ENCODE measurements at regions not wholly inside any gene's neighbourhood (a gene's known extent, or its start where the extent isn't known, plus 50 kb on each side); places are given as distances from the start of the nearest gene placed in this dataset.
"Not testable (repeated sequence)": the region's sequence is repeated elsewhere in the genome, so short reads cannot be mapped to it uniquely, and the experiment has no call there.

DNA sequence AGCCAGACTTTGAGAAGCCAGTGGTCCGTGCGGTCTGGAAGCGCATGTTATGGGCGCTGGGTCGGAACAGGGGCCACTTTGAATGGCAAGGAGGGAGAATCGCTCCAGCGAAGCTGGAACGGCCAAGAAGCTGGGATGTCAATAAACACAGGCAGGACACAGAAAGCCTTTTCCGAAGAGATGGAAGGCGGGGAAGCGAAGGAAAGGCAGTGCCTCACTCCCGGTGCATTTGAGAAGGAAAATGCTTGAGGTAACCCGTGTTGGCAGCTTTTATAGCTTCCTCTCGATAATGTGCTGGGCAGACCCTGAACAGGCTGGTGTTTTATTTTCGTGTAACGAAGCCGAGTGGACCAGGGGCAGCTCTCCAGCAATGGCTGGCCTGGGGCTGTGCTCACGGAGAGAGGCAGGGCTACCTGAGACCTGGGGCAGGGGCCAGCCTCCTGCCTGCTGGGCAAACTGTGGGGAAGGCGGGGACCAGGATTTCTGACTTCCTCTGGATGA is 84.2 kb upstream of the SPRY4 start:
- DNase-seq (ENCODE audit: low read depth in 3 of 3, low spot score in 1 of 3) = no peak

DNA sequence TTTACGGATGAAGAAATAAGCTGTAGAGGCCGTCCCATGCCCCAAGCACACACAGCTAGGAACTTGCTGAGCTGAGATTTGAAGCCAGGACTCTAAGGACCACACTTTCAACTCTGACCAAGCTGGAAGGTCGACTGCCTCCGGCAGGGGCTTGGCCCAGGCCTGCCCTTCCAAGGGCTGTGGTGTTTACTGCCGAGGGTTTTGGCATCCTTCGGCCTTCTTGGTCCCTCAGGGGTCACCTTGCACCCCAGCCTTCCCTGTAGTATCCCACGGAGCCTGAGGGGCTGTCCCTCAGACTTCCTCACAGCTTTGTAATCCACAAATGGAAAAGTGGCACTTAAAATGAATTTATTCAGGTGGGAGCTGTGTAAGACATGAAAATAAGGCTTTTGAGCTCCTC is 83.7 kb upstream of the SPRY4 start:
- DNase-seq (ENCODE audit: low read depth in 3 of 3, low spot score in 1 of 3) = no peak

DNA sequence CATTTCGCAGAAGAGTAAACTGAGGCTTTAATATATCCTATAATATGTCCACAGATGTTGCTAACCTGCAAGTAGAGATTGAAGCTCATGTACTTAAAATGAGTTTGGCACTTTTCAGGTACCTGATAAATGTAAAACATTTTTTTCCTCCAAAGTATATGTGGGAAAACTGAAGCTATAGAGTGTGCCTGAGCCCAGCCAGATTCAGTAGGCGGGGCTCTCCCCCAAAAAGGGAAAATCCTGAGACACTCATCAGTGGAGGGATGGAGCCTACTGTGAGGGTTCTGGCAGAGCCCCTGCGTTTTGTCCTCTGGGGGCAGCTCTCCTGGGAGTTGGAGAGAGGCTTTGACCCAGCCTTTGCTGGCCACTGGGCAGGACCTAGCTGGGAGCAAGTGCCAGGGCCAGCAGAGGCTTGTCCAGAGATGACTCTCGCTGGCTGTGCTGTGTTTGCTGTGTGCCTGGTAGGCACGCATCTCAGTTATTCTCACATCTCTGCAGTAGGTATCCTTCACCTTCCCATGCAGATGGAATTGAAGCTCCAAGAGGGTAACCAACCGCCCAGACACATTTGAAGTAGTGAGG is 81.1 kb upstream of the SPRY4 start:
- no peak for DNase-seq (ENCODE audit: low read depth in 3 of 3, low spot score in 1 of 3)

DNA sequence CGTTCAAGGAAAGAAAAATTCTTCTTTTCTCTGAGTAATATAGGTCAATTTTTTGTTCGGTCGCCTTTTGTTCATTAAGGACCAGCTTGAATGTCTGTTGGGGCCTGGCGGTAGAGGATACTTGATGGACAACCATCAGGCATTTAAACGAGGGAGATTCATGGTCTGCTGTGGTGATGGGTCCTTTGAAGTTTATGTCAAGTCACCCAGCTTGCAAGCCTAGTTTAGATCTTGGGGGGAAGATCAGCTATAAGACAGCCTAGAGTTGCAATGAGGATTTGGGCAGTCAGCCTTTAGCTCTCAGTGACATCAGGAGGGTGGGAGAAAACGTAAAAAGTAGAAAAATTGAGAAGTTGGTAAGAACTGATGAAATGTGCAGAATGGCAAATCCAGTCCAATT is 80.2 kb upstream of the SPRY4 start:
- no peak for DNase-seq (ENCODE audit: low read depth in 3 of 3, low spot score in 1 of 3)

DNA sequence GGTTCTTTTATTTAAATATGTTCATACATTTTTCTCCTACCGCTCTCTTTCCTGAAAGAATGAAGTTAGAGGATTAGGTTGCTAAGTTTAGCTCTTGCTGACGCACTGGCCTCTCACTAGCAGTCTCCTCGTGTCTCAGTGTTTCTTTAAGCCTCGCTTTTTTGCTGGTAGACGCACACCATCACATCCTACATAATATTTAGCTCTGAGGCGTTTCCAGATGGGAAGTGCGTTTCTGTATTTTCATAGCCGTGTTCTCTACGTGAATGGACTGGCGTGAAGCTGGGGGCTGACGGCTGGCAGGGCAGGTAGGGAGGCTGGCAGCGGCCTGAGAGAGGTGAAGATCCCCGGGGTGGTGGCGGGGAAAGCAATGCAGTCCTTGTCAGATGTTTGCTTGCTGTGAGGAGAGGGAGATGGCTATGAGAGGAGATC is 79.2 kb upstream of the SPRY4 start:
- no peak for DNase-seq (ENCODE audit: low read depth in 3 of 3, low spot score in 1 of 3)

DNA sequence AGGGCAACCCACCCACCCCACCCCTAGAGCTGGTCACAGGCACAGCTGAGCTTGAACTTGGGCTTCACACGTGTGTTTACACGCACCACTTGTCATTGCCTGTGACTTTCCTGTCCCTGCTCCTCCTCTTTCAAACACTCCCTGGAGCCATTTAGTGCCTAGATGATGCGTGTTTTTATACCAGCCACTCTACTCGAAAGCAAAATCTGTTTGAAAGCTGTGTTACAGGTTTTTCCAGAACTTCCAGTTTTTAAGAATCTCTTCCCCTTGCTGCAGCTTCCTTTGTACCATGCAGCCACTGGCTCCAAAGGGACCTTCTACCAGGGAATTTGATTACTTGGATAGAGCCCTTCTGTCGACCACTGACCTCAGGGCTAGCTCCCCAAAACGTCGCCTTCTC is 78.8 kb upstream of the SPRY4 start:
- no peak for DNase-seq (ENCODE audit: low read depth in 3 of 3, low spot score in 1 of 3)

DNA sequence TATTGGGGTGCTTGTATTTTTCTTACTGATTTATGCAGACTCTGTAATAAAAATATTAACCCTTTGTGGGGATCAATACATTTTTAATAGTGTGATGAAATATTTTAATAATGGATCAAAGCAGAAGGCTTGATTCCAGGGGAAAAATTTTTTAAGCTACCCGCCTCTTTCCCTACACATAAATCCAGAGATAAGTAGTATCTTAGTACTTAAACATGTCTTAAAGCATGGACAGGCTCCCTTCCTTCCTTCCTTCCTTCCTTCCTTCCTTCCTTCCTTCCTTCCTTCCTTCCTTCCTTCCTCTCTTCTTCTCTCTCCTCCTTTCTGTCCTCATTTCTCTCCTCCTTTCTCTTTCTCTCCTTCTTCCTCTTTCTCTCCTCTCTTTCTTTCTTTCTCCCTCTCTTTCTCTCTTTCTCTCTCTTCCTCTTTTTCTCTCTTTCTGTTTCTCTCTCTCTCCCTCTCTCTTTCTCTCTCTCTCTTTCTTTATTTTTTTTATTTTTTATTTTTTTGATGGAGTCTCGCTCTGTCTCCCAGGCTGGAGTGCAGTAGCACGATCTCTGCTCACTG is 78.0 kb upstream of the SPRY4 start:
- no peak for DNase-seq (ENCODE audit: low read depth in 3 of 3, low spot score in 1 of 3)

DNA sequence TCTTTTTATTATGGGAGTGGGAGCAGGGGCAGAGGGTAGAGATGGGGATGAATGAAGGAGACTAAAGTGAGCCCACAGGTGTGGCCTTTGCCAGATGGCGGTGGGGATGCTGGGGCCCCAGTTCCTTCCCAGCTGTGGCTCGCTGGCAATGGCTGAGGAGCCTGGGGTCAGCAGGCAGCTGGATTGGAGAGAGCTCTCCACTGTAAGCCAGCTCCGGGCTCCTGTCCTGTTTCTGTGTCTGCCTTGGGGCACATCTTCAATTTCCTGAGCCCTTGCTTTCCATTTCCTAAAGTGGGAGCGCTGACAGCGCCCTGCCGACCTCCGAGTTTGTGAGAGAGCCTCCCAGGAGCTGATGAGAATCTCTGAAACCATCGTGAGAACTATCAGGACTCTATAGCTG is 75.6 kb upstream of the SPRY4 start:
- DNase-seq (ENCODE audit: low read depth in 3 of 3, low spot score in 1 of 3) = no peak

DNA sequence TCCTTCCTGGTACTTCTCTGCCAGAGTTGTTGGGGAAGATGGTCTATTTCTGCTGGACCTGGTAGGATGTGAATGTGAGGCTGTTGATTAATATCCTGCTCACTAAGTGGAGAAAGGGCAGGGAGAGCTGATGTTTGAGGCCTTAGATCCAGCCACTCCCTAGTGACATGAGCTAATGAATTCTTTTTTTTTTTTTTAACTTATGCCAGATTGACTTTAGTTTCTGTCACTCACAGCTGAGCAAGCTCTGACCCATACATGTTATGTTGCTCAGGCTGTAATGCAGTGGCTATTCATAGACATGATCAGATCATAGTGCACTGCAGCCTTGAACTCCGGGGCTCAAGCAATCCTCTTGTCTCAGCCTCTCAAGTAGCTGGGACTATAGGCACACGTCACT is 75.1 kb upstream of the SPRY4 start:
- no peak for DNase-seq (ENCODE audit: low read depth in 3 of 3, low spot score in 1 of 3)

DNA sequence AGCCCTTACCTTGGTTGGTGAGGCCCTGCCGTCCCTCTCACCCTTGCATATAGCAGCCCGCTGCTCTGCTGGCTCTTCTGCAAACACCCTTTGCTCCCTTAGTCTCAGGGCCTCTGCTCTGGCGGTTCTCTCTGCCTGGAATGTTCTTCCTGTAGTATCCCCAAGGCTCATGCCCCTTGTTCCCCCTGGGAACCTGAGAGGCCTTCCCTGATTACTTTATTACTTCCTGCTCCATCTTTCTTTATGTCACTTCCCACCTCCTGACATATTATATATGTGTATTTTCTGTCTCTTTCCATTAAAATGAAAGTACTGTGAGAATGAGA is 73.9 kb upstream of the SPRY4 start:
- DNase-seq (ENCODE audit: low read depth in 3 of 3, low spot score in 1 of 3) = no peak

DNA sequence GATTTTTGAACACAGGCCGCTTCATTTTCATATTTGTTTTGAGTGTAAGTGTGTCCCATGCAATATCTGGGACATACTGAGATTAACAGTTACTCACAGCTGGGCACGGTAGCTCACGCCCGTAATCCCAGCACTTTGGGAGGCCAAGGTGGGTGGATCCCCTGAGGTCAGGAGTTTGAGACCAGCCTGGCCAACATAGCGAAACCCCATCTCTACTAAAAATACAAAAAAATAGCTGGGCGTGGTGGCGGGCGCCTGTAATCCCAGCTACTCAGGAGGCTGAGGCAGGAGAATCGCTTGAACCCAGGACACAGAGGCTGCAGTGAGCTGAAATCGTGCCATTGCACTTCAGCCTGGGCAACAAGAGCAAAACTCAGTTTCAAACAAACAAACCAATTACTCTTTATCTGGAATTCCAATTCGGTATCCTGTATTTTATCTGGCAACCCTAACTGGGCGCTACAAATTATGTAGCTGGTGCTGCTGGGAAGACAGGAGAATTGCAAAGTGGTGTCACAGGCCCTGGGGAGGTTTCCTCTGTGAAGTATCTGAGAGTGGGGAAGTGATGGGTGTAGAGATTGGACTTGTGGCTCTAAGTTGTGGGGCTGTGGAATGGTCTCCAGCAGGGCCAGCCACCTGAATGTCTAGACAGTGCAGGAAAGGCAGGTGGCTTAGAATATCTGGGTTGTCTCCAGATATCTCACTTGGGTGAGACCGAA is 73.3 kb upstream of the SPRY4 start:
- DNase-seq (ENCODE audit: low read depth in 3 of 3, low spot score in 1 of 3) = not testable (repeated sequence)

DNA sequence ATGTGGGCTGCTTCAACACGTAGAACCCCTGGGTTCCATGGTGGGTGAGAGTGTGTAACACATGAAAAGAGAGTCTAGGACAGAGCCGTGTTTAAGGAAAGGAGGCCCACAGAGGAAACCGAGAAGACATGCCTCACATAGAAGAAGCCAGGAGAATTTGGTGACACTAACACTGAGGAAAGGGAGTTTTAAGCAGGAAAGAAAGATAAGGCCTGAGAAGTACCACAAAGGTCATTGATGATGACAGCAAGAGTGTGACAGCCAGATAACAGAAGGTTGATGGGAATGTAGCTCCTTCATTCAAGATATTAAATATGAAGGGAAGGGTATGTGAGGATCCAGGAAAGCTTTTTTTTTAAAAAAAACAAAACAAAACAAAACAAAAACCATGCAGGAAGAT is 72.4 kb upstream of the SPRY4 start:
- no peak for DNase-seq (ENCODE audit: low read depth in 3 of 3, low spot score in 1 of 3)

DNA sequence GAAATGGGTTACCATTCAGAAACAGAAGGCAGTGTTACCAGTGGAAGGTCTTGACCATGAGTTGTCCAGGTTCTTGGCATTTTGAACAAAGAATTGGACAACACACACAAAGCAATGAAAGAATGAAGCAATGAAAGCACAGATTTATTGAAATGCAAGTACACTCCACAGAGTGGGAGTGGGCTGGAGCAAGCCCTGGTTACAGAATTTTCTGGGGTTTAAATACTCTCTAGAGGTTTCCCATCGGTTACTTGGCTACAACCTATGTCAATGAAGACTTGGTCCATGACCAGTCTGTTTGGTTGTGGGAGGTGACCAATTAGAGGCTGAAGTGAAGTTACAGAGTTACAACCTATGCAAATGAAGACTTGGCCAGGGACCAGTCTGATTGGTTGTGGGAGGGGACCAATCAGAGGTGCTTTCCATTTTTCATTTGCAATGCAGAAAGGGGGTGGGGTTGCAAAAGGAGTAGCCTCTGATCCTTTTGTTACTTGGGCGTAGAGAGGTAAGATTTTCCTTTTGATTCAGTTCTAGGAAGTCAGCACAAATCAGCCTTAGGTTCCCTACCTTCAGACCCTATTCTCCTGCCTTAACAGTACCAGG is 71.7 kb upstream of the SPRY4 start:
- DNase-seq (ENCODE audit: low read depth in 3 of 3, low spot score in 1 of 3) = no peak

DNA sequence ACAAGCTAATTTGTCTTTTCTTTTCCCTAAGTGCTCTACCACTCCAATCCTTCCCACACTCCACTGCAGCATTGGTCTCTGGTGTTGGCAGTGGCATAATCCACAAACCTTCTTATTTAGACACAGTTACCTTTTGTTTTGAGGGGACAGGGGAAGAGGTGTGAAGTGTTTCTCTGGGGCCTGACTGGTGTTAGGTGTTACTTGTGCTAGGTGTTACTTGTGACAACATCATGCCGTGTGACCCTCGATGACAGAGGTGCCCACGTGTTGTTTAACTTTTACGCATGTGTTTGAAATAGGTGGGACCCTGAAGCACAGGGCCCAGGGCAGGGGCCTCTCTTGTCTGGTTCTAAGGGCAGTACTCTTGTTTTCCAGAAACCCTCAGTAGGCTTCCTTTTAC is 70.5 kb upstream of the SPRY4 start:
- DNase-seq (ENCODE audit: low read depth in 3 of 3, low spot score in 1 of 3) = no peak

DNA sequence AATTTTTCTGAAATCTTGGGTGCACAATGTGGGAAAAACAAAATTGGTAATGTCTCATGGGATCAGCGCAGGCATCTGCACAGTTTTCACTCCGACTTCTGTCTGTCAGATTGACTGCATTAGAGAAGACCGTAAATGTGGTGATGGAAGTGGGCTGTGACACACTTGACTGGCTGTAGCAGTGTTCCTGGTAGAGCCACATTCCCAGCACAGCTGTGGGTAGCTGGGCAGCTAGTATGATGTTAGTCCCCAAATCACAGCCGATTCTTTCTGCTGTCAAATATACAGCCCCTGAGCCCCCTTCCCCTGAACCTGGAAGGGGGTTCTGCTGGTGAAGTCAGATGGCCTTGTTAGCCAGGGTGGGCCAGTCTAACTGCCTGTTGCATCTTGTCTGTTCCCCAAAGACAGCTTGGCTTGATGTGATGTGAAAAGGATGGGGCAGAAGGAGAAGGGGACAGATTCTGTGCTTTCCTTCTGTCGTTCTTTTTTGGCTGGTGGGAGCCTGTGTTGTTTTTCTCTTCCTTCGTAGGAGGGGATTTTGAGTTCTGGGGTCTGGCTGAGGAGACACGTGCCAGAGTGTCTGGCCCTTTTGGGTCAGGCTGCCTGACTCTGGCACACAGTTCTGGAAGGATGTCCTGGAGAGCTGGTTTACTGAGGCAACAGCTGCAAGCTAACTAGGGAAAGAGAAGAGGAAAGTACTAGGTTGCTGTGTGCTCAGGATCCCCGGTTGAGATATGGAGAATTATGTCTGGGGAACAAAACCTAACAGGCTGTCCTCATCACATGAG is 66.4 kb upstream of the SPRY4 start:
- no peak for DNase-seq (ENCODE audit: low read depth in 3 of 3, low spot score in 1 of 3)

DNA sequence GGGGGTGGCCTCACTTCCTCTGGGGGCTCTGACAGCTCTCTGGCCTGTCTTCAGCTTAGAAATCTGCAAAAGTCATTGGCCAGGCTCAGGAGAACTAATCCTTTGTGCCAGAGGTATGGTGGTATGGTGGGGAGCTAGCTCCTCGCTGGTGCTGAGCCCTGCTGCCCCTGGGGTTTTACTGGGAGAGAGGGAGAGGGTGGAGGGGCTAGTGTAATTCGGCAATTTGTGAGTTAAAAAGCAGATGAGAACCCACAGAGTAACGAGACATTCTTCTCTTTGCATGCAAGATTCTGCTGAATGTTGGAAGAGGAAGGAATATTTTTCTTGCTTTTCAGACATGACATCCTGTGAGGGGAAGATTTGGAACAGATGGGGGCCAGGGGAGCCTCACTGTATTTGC is 65.5 kb upstream of the SPRY4 start:
- DNase-seq (ENCODE audit: low read depth in 3 of 3, low spot score in 1 of 3) = no peak

DNA sequence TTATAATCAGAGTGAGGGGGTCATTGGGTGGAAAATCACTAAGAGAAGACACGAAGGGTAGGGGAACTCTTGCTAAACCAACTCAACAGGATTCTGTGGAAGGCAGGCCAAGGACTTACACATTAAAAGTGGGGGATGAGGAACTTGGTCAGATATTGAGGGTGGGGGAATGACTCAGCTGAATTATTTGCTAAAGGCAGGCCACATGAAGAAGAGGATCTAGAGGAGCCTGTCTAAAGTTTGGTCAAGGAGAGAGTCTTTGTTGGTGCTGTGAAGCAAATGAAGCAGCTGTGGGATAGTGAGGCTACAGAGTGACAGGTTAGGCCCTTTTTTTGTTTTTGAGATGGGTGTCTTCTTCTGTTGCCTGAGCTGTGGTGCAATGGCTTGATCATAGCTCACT is 63.9 kb upstream of the SPRY4 start:
- no peak for DNase-seq (ENCODE audit: low read depth in 3 of 3, low spot score in 1 of 3)

DNA sequence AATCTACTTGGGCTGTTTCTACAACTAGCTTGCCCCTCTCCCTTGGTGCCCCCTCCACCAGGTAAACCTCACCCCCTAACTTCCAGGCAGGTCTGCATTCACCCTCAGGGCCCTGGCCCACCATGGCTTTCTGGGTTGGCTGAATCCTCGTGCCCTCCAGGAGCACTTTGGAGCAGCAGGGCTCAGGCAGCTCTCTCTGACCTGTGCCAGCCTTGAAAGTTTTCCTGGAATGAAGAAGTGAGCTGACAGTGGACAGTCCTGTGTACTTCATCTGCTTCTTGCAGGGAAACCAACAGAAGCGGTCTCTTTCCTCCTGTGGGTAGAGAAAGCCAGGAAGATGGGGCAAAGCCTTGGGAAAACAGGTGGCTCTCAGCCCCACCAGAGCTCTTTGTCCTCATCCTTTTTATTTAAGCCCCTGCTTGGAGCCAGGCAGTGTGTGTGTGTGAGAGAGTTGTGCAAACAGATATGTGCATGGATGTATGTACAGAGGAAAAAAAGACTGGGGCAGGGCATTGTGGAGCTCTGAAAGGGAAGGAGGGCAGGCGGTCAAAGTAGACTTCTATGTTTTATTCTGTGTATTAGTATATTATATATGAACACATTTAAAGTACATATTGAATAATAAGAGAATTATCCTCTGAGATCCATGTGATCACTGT is 62.3 kb upstream of the SPRY4 start:
- no peak for DNase-seq (ENCODE audit: low read depth in 3 of 3, low spot score in 1 of 3)

DNA sequence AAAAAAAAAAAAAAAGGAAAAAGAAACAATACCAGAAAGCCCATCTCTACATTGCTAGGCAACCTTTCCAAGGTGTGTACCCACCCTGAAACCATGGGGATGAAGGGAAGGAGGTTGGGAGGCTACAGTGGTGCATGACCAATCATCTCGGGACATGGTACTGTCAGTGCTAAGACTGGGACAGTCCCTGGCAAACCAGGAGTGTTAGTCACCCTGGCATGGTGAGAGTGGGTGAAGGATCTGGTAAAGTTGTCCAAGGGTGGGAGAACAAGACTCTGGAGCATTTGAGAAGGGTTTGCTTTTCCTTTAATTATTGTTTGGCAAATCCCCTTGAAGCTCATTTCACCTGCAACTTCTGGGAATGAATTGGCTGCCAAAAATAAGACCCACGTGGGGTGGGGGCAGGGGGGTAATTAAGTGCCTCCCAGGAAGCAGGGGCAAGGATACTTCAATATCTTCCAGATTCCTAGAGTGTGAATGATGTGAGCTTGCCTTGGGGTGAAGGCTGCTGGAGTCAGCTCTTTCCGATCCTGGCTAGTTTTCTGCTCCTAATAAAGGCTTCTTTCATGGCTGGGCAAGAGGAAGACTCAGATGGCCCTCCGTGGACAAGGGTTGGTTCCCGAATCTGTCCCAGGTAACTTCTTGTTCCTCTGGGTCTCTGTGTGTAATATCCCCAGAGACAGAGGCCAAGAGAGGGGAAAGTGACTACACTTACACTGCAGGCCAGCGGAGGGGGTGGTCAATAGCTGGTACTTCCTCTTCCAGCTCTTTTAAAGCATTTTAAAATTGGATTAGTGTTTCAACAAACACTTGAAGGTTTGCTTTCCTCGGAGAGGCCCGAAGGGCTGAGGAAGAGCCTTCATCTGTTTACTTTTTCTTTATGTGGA is 61.6 kb upstream of the SPRY4 start:
- DNase-seq (ENCODE audit: low read depth in 3 of 3, low spot score in 1 of 3) = no peak

DNA sequence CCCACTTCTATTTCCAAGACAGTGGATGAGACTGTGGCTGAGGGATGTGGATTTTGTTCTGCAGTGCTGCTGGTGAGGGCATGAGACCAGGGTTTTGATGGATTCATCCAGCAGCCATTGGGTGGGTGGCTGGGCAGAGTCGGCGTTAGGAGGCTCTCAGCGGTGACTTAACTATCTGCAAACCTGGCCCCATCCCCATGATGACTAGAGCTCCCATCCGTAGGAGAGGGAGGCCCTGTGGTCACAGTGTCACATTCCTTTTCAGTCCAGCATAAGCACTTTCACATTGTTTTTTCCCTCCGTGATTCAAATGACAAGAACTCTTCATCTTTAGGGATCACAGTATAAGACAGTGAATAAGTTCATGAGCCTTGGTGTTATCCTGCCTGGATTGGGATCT is 60.4 kb upstream of the SPRY4 start:
- no peak for DNase-seq (ENCODE audit: low read depth in 3 of 3, low spot score in 1 of 3)
